ENCODE measurements at regions not wholly inside any gene's neighbourhood (a gene's known extent, or its start where the extent isn't known, plus 50 kb on each side); places are given as distances from the start of the nearest gene placed in this dataset.

DNA sequence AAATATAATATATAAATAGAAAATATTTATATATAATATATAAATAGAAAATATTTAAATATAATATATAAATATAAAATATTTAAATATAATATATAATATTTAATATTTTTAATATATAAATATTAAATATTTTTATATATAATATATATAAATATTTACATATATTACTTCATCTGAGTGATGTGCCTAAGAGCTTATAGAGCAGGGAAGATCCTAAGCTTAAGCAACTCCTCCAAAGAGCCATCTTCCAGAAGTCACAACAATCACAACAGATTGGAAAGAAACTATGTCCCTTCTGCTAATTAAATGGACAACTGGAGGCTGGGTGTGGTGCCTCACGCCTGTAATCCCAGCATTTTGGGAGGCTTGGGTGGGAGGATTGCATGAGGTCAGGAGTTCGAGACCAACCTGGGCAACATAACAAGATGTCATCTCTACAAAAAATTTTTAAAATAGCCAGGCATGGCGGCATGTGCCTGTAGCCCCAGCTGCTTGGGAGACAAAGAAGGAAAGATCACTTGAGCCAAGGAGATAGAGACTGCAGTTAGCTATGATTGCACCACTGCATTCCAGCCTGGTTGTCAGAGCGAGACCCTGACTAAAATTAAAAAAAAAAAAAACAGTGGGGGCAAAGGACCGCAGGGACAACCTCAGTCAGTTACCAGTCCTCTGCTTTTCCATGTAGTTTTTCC is 198.7 kb downstream of the SKIDA1 start:
- DNase-seq (ENCODE audit: low read depth) = no peak

- no peak for DNase-seq (ENCODE audit: low read depth)
These were observed 206.8 kb downstream of the SKIDA1 start for GRCh38 chr10:21318540-21319167.

DNA sequence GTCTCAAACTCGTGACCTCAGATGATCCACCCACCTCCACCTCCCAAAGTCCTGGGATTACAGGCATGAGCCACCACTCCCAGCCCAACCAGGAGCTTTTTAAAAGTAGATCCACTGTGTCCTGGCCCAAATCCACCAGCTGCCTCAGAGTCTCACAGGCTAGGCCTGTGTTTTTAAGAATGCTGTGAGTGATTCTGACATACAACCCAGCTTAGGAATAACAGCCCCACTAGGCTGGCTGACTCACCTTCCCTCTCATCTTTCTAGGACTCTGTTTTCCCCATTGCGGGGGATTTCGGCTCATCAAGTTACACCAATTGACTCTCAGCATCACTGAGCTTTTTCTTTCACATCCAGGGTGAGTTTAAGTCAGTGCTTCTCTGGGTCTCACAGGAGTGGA is 207.6 kb downstream of the SKIDA1 start:
- peak; percentile 81 for DNase-seq (ENCODE audit: low read depth)

- peak; percentile 99 for DNase-seq (ENCODE audit: low read depth)
These were observed 209.7 kb downstream of the SKIDA1 start for GRCh38 chr10:21315645-21316220.

- peak; percentile 74 for DNase-seq (ENCODE audit: low read depth)
These were observed 210.4 kb downstream of the SKIDA1 start for GRCh38 chr10:21314906-21315644.

- no peak for DNase-seq (ENCODE audit: low read depth)
These were observed 211.3 kb downstream of the SKIDA1 start for GRCh38 chr10:21314111-21314626.

GRCh38 chr10:21313691-21314090 is 211.8 kb downstream of the SKIDA1 start:
- DNase-seq (ENCODE audit: low read depth) = no peak

- no peak for DNase-seq (ENCODE audit: low read depth)
These were observed 214.1 kb downstream of the SKIDA1 start for GRCh38 chr10:21311426-21311825.

DNA sequence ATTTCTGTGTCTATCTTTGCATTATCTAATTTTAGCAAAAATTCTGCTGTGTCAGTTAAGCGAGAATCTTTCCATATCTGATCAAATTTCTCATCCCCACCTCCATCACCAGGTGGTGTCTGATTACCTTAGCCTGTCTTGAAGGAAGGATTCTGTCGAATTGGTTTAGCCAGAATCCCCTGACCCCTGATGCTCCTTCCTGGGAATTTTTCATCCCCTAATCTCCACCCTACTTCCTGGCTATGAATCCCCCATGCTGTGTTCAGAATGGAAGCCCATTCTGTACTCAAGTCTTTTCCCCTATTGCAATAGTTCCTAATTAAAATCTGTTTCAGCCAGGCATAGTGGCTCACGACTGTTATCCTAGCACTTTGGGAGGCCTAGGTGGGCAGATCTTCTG is 216.1 kb downstream of the SKIDA1 start:
- DNase-seq (ENCODE audit: low read depth) = no peak

GRCh38 chr10:21308946-21309345 is 216.5 kb downstream of the SKIDA1 start:
- DNase-seq (ENCODE audit: low read depth) = no peak

GRCh38 chr10:21308018-21308417 is 217.5 kb downstream of the SKIDA1 start:
- no peak for DNase-seq (ENCODE audit: low read depth)

GRCh38 chr10:21304608-21305007 is 220.9 kb downstream of the SKIDA1 start:
- DNase-seq (ENCODE audit: low read depth) = peak; percentile 71

DNA sequence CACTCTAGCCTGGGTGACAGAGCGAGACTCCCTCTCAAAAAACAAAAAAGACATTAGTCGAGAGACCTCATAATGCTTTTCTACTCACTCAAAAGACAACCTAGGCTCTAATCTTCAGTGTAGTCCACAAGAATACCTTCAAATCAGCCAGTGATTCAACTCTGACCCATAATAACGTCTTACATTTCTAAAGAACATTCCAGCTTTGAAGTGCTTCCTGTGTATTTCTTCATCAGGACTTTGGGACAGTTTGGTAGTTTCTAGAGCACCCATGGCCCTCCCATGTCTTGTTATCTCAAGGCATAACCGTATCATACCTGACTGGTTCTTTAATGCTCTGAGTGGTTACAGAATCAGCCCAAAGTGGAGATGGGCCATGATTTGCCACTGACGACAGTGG is 221.3 kb downstream of the SKIDA1 start:
- peak; percentile 87 for DNase-seq (ENCODE audit: low read depth)

- DNase-seq (ENCODE audit: low read depth) = no peak
These were observed 224.9 kb downstream of the SKIDA1 start for GRCh38 chr10:21300551-21300950.

DNA sequence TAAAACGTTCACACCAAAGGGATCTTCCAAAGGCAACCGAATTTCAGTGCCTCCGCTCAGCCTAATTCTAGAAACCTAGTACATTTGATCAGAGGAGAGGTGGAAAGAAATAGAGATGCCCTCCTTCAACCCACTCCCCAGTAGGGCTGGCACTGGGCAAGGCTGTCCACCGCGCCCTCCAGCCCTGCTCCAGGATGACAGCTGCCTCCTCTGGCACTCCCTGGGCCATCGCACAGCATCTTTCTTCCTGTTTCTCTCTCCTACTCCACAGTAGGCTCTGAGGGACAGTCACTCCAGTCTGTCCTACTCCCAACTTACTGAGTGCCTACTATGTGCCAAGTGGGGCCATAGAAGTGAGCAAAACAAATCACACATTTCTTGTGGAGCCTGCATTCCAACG is 226.2 kb downstream of the SKIDA1 start:
- no peak for DNase-seq (ENCODE audit: low read depth)

DNA sequence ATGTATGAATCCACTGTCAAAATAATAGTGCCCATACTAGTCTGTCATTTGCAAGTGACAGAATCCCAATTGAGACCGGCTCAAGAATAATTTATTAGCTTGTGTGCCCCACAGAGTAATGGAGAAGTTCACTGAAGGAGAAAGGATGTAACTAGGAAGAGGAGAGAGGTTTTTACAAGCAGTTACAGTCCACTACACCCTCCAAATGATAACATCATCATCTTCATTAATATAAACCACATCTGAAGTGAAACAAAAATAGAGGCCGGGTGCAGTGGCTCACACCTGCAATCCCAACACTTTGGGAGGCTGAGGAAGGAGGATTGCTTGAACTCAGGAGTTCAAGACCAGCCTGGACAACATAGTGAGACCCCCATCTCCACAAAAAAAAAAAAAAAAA is 226.8 kb downstream of the SKIDA1 start:
- DNase-seq (ENCODE audit: low read depth) = no peak

GRCh38 chr10:21297603-21298383 is 227.7 kb downstream of the SKIDA1 start:
- DNase-seq (ENCODE audit: low read depth) = no peak

- no peak for DNase-seq (ENCODE audit: low read depth)
These were observed 228.7 kb downstream of the SKIDA1 start for GRCh38 chr10:21296575-21297355.

DNA sequence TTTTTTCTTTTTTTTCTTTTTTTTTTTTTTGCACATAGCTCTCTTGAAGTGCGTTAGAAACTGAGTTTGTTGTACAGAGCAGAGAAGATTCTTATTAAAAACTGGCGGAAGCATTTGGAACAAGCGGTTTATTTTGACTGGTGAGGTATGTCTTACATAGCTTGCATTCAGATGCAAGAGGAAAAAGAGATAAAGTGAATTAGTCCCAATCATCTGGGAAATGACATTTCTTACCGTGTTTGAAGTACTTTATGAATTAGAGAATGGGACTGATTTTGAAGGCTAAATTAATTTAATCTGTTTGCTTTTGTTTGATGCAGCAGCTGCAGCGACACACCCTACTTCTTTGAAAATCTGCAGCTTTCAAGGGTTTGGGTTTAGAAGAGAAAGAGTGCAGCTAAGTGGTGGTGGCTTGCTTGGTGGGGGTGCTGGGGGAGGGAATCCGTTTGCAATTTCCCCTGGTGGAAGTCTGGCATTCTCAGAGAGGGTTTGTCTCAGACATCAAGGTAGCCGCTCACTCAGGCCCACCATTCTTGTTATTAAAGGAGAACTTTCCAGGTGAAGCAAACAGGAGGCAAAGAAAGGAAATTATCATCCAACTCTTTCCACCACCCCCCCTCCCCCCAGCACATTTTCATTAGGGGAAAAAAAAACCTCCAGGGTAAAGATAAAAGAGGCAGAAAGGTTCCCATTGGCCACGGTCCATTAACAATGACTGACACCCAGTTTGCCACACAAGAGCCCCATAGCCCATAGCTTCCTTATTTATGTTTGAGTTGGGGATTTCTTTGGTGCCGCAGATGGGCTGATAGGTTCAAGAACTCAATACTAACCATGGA is 231.7 kb downstream of the SKIDA1 start:
- no peak for DNase-seq (ENCODE audit: low read depth)
